Activated CD8-positive, alpha-beta T cell treated with anti-CD3 and anti-CD28 coated beads, Interleukin-2, amount 10 ng/mL, durations not matched to agents 7 days and 5 days (primary cell): ENCODE measurements at regions not wholly inside any gene's neighbourhood (a gene's known extent, or its start where the extent isn't known, plus 50 kb on each side); places are given as distances from the start of the nearest gene placed in this dataset.
"Not testable (repeated sequence)": the region's sequence is repeated elsewhere in the genome, so short reads cannot be mapped to it uniquely, and the experiment has no call there.

ENCODE experiments used
- ATAC-seq: fragments of 150-1000 bp; cut with Tn5 transposase; one replicate; pipeline ENCODE4 v1.10.0; 2021; ENCODE audit warnings: moderate library complexity
- CTCF ChIA-PET: fragments of 350-600 bp; sonication (Branson Sonifier 250); formaldehyde crosslinking; loops from one replicate; lab custom pipeline; 2021; ENCODE audit warnings: antibody characterized with exemption; lab: Charles Lee
- POLR2A ChIA-PET: fragments of 350-600 bp; sonication (Branson Sonifier 250); formaldehyde crosslinking; loops from one replicate; lab custom pipeline; 2021; ENCODE audit warnings: antibody characterized with exemption; lab: Charles Lee
- DNase-seq: peaks from one replicate; pipeline ENCODE4 v3.0.0-alpha.2; 2020
- H3K27ac Mint-ChIP-seq: one replicate; pipeline ENCODE4 v1.8.0; 2021; ENCODE audit warnings: mild to moderate bottlenecking, mixed read lengths
- H3K27me3 Mint-ChIP-seq: one replicate; pipeline ENCODE4 v1.8.0; 2021; ENCODE audit warnings: low read depth, mixed read lengths
- H3K36me3 Mint-ChIP-seq: one replicate; pipeline ENCODE4 v1.8.0; 2021; ENCODE audit warnings: low read depth, mixed read lengths
- H3K4me1 Mint-ChIP-seq: one replicate; pipeline ENCODE4 v1.8.0; 2021; ENCODE audit warnings: low read depth, mixed read lengths
- H3K4me3 Mint-ChIP-seq: one replicate; pipeline ENCODE4 v1.8.0; 2021; ENCODE audit warnings: mild to moderate bottlenecking, mixed read lengths
- H3K9me3 Mint-ChIP-seq: one replicate; pipeline ENCODE4 v1.8.0; 2022; ENCODE audit warnings: mixed read lengths; ENCODE audit not compliant: insufficient read depth

GRCh38 chr17:51367836-51368235 is 107.5 kb downstream of the UTP18 start:
- H3K36me3 Mint-ChIP-seq, POLR2A ChIA-PET, H3K4me3 Mint-ChIP-seq, DNase-seq, ATAC-seq, H3K9me3 Mint-ChIP-seq, H3K27ac Mint-ChIP-seq, CTCF ChIA-PET: not testable (repeated sequence)
- peaks cover 21% of the 10 kb centered on the region for H3K4me1 Mint-ChIP-seq
- peaks cover 10% of the 10 kb centered on the region for H3K27me3 Mint-ChIP-seq

- DNase-seq: peak; percentile 51
- H3K36me3 Mint-ChIP-seq: peaks cover 3% of the 10 kb centered on the region
- peaks cover 4% of the 10 kb centered on the region for H3K9me3 Mint-ChIP-seq
- ChIA-PET CTCF (interaction anchor here (0.5 to 7.1 kb wide), 34 partner anchors 9 to 735 kb away, joined by 3 to 109 read pairs (median 3); no protein-coding TSS in a partner anchor), POLR2A (interaction anchor here (0.6 kb wide), 1 partner anchor 31 kb away, joined by 3 read pairs; no protein-coding TSS in a partner anchor)
- peaks cover 11% of the 10 kb centered on the region for H3K4me1 Mint-ChIP-seq
- H3K27me3 Mint-ChIP-seq: peaks cover 9% of the 10 kb centered on the region
- no peak overlapping the region for H3K27ac Mint-ChIP-seq
- ATAC-seq: peak; percentile 49
- no peak overlapping the region for H3K4me3 Mint-ChIP-seq
These were observed 111.4 kb downstream of the UTP18 start for GRCh38 chr17:51371732-51372151.

GRCh38 chr17:51372345-51373004 is 112.1 kb downstream of the UTP18 start:
- Mint-ChIP-seq H3K36me3 (peaks cover 3% of the 10 kb centered on the region), H3K9me3 (peaks cover 4% of the 10 kb centered on the region), H3K4me1 (peaks cover 11% of the 10 kb centered on the region), H3K27ac (no peak overlapping the region), H3K4me3 (no peak overlapping the region), H3K27me3 (peaks cover 7% of the 10 kb centered on the region)
- ChIA-PET CTCF (interaction anchor here (0.5 to 7.1 kb wide), 28 partner anchors 9 to 734 kb away, joined by 3 to 109 read pairs (median 4); no protein-coding TSS in a partner anchor), POLR2A (no interaction called here)
- DNase-seq (peak; percentile 23), ATAC-seq (no peak)

- Mint-ChIP-seq H3K4me1 (peaks cover 11% of the 10 kb centered on the region), H3K4me3 (no peak overlapping the region), H3K9me3 (peaks cover 4% of the 10 kb centered on the region), H3K36me3 (peaks cover 3% of the 10 kb centered on the region), H3K27me3 (peaks cover 5% of the 10 kb centered on the region), H3K27ac (no peak overlapping the region)
- ChIA-PET CTCF (interaction anchor here (1.0 to 7.1 kb wide), 4 partner anchors 87 to 733 kb away, joined by 4 to 109 read pairs (median 4); no protein-coding TSS in a partner anchor), POLR2A (no interaction called here)
- ATAC-seq: no peak
- no peak for DNase-seq
These were observed 113.3 kb downstream of the UTP18 start for GRCh38 chr17:51373489-51374152.

GRCh38 chr17:51374209-51374608 is 113.9 kb downstream of the UTP18 start:
- CTCF ChIA-PET: interaction anchor here (1.2 to 7.1 kb wide), 3 partner anchors 86 to 166 kb away, joined by 4 to 109 read pairs (median 4); no protein-coding TSS in a partner anchor
- Mint-ChIP-seq H3K27me3 (peaks cover 5% of the 10 kb centered on the region), H3K27ac (no peak overlapping the region), H3K9me3 (peaks cover 4% of the 10 kb centered on the region), H3K4me1 (peaks cover 11% of the 10 kb centered on the region), H3K36me3 (peaks cover 3% of the 10 kb centered on the region), H3K4me3 (no peak overlapping the region)
- POLR2A ChIA-PET: no interaction called here
- no peak for DNase-seq
- no peak for ATAC-seq

GRCh38 chr17:51375771-51376170 is 115.4 kb downstream of the UTP18 start:
- POLR2A ChIA-PET: no interaction called here
- no peak for ATAC-seq
- H3K27ac Mint-ChIP-seq: no peak overlapping the region
- H3K27me3 Mint-ChIP-seq: peaks cover 5% of the 10 kb centered on the region
- H3K36me3 Mint-ChIP-seq: peaks cover 3% of the 10 kb centered on the region
- H3K9me3 Mint-ChIP-seq: peaks cover 4% of the 10 kb centered on the region
- CTCF ChIA-PET: interaction anchor here (1.1 to 7.1 kb wide), 2 partner anchors 86 to 159 kb away, joined by 3 to 109 read pairs; no protein-coding TSS in a partner anchor
- no peak overlapping the region for H3K4me3 Mint-ChIP-seq
- H3K4me1 Mint-ChIP-seq: peaks cover 11% of the 10 kb centered on the region
- DNase-seq: no peak

GRCh38 chr17:51376739-51377138 is 116.4 kb downstream of the UTP18 start:
- no peak for DNase-seq
- CTCF ChIA-PET: interaction anchor here (1.1 to 7.1 kb wide), 2 partner anchors 85 to 158 kb away, joined by 3 to 109 read pairs; no protein-coding TSS in a partner anchor
- POLR2A ChIA-PET: no interaction called here

GRCh38 chr17:51381262-51381661 is 120.9 kb downstream of the UTP18 start:
- no peaks in the 10 kb centered on the region for H3K36me3 Mint-ChIP-seq
- ChIA-PET CTCF (interaction anchor here (0.6 to 1.5 kb wide), 2 partner anchors 9 to 355 kb away, joined by 3 to 5 read pairs; no protein-coding TSS in a partner anchor), POLR2A (no interaction called here)
- H3K4me3 Mint-ChIP-seq: no peak overlapping the region
- no peak for ATAC-seq
- no peaks in the 10 kb centered on the region for H3K9me3 Mint-ChIP-seq
- peaks cover 5% of the 10 kb centered on the region for H3K27me3 Mint-ChIP-seq
- H3K27ac Mint-ChIP-seq: no peak overlapping the region
- H3K4me1 Mint-ChIP-seq: no peaks in the 10 kb centered on the region
- no peak for DNase-seq

More at GRCh38 chr17:51376739-51377138, 116.4 kb downstream of the UTP18 start:
- Mint-ChIP-seq H3K9me3 (peaks cover 4% of the 10 kb centered on the region), H3K27ac (no peak overlapping the region), H3K36me3 (peaks cover 3% of the 10 kb centered on the region), H3K27me3 (peaks cover 5% of the 10 kb centered on the region), H3K4me1 (peaks cover 10% of the 10 kb centered on the region), H3K4me3 (no peak overlapping the region)
- ATAC-seq: no peak

- POLR2A ChIA-PET: no interaction called here
- Mint-ChIP-seq H3K9me3 (no peaks in the 10 kb centered on the region), H3K27ac (no peak overlapping the region), H3K36me3 (no peaks in the 10 kb centered on the region), H3K27me3 (peaks cover 5% of the 10 kb centered on the region), H3K4me1 (no peaks in the 10 kb centered on the region), H3K4me3 (no peak overlapping the region)
- DNase-seq (no peak), ATAC-seq (no peak)
- CTCF ChIA-PET: interaction anchor here (1.0 kb wide), 1 partner anchor 86 kb away, joined by 3 read pairs; no protein-coding TSS in a partner anchor
These were observed 124.9 kb downstream of the UTP18 start for GRCh38 chr17:51385208-51385607.

- Mint-ChIP-seq H3K4me3 (no peak overlapping the region), H3K9me3 (no peaks in the 10 kb centered on the region), H3K4me1 (no peaks in the 10 kb centered on the region), H3K36me3 (no peaks in the 10 kb centered on the region), H3K27ac (no peak overlapping the region), H3K27me3 (peaks cover 3% of the 10 kb centered on the region)
- no peak for DNase-seq
- ChIA-PET CTCF (interaction anchor here (0.9 kb wide), 1 partner anchor 16 kb away, joined by 4 read pairs; no protein-coding TSS in a partner anchor), POLR2A (no interaction called here)
- no peak for ATAC-seq
These were observed 127.2 kb downstream of the UTP18 start for GRCh38 chr17:51387582-51387981.

- H3K27me3 Mint-ChIP-seq: peaks cover 3% of the 10 kb centered on the region
- ATAC-seq (no peak), DNase-seq (no peak)
- no peaks in the 10 kb centered on the region for H3K4me1 Mint-ChIP-seq
- H3K36me3 Mint-ChIP-seq: no peaks in the 10 kb centered on the region
- no peak overlapping the region for H3K27ac Mint-ChIP-seq
- H3K4me3 Mint-ChIP-seq: no peak overlapping the region
- ChIA-PET POLR2A (no interaction called here), CTCF (no interaction called here)
- H3K9me3 Mint-ChIP-seq: no peaks in the 10 kb centered on the region
These were observed 127.6 kb downstream of the UTP18 start for GRCh38 chr17:51387986-51388385.
